Kidney capillary endothelial cell (primary cell): ENCODE measurements at regions not wholly inside any gene's neighbourhood (a gene's known extent, or its start where the extent isn't known, plus 50 kb on each side); places are given as distances from the start of the nearest gene placed in this dataset.

Experiments used
- DNase-seq: peaks from one replicate; pipeline ENCODE4 v3.0.0-alpha.2; 2018; ENCODE audit warnings: low spot score

- DNase-seq, result no peak
These were observed 1089.7 kb downstream of the EFNB2 start for GRCh38 chr13:105445796-105446195.

- DNase-seq, result peak; percentile 81
These were observed 1092.3 kb downstream of the EFNB2 start for GRCh38 chr13:105442949-105443699.

- DNase-seq, result no peak
These were observed 1093.4 kb downstream of the EFNB2 start for GRCh38 chr13:105442040-105442439.

- no peak for DNase-seq
These were observed 1094.3 kb downstream of the EFNB2 start for GRCh38 chr13:105441051-105441750.

- no peak for DNase-seq
These were observed 1098.5 kb downstream of the EFNB2 start for GRCh38 chr13:105436943-105437342.

- DNase-seq, result no peak
These were observed 1103.0 kb downstream of the EFNB2 start for GRCh38 chr13:105432438-105432837.

- no peak for DNase-seq
These were observed 1106.7 kb downstream of the EFNB2 start for GRCh38 chr13:105428811-105429210.

GRCh38 chr13:105426441-105426840, 1109.0 kb downstream of the EFNB2 start:
- no peak for DNase-seq

GRCh38 chr13:105414639-105415038, 1120.8 kb downstream of the EFNB2 start:
- DNase-seq, result no peak

GRCh38 chr13:105412171-105412570, 1123.3 kb downstream of the EFNB2 start:
- no peak for DNase-seq

GRCh38 chr13:105410602-105411001, 1124.9 kb downstream of the EFNB2 start:
- peak; percentile 8 for DNase-seq

- DNase-seq, result no peak
These were observed 1128.9 kb downstream of the EFNB2 start for GRCh38 chr13:105406551-105406950.

- no peak for DNase-seq
These were observed 1132.4 kb downstream of the EFNB2 start for GRCh38 chr13:105403086-105403485.

GRCh38 chr13:105395041-105395440, 1140.4 kb downstream of the EFNB2 start:
- peak; percentile 21 for DNase-seq

GRCh38 chr13:105389373-105389772, 1146.1 kb downstream of the EFNB2 start:
- no peak for DNase-seq

GRCh38 chr13:105377452-105377851, 1158.0 kb downstream of the EFNB2 start:
- no peak for DNase-seq

- no peak for DNase-seq
These were observed 1165.3 kb downstream of the EFNB2 start for GRCh38 chr13:105370011-105370650.

- no peak for DNase-seq
These were observed 1166.7 kb downstream of the EFNB2 start for GRCh38 chr13:105368781-105369180.

GRCh38 chr13:105365831-105366230, 1169.6 kb downstream of the EFNB2 start:
- DNase-seq, result no peak

- DNase-seq, result no peak
These were observed 1170.4 kb downstream of the EFNB2 start for GRCh38 chr13:105365021-105365550.

- no peak for DNase-seq
These were observed 1171.3 kb downstream of the EFNB2 start for GRCh38 chr13:105364191-105364590.

GRCh38 chr13:105363261-105364190, 1171.9 kb downstream of the EFNB2 start:
- no peak for DNase-seq
